H1 (cell line): ENCODE measurements at regions not wholly inside any gene's neighbourhood (a gene's known extent, or its start where the extent isn't known, plus 50 kb on each side); places are given as distances from the start of the nearest gene placed in this dataset.

Experiments
- RNF2 ChIP-seq: fragments of 200-900, 300-1000 bp; sonication (generic); IDR thresholded peaks from 2 replicates; pipeline ENCODE4 v1.7.1; 2016; ENCODE audit warnings: borderline replicate concordance, low read depth, mild to moderate bottlenecking, antibody characterized with exemption, low read length; ENCODE audit not compliant: poor library complexity, severe bottlenecking; ENCODE audit errors: missing control alignments

GRCh38 chr6:8820313-8820712 lies 385.0 kb upstream of the SLC35B3 start (continued):
- no peak for TF ChIP-seq RNF2
